Left ventricle myocardium inferior (tissue), 1 donor: ENCODE measurements at regions not wholly inside any gene's neighbourhood (a gene's known extent, or its start where the extent isn't known, plus 50 kb on each side); places are given as distances from the start of the nearest gene placed in this dataset.
"Not testable (repeated sequence)": the region's sequence is repeated elsewhere in the genome, so short reads cannot be mapped to it uniquely, and the experiment has no call there.

Experiments
- DNase-seq: peaks from one replicate; pipeline ENCODE4 v3.0.0-alpha.2; 2020
- H3K27ac ChIP-seq: fragments of 200-600 bp; replicated peaks from 2 replicates; pipeline ENCODE4 v1.8.0; 2021
- H3K27me3 ChIP-seq: fragments of 200-600 bp; 2 replicates; pipeline ENCODE4 v1.8.0; 2021; ENCODE audit warnings: low read depth
- H3K36me3 ChIP-seq: fragments of 200-600 bp; 2 replicates; pipeline ENCODE4 v1.8.0; 2021
- H3K4me1 ChIP-seq: fragments of 200-600 bp; 2 replicates; pipeline ENCODE4 v1.8.0; 2021
- H3K4me3 ChIP-seq: fragments of 200-600 bp; 2 replicates; pipeline ENCODE4 v1.8.0; 2021; ENCODE audit warnings: mild to moderate bottlenecking, moderate library complexity
- H3K9me3 ChIP-seq: fragments of 200-600 bp; replicated peaks from 2 replicates; pipeline ENCODE4 v1.8.0; 2021
- intact Hi-C: fragments of 100-400 bp; cut with micrococcal nuclease; formaldehyde crosslinking; loops from one replicate; pipeline ENCODE4 v1.11.0; 2022
- TF ChIP-seq, protein P1 (sequence below): fragments of 200-600 bp; IDR thresholded peaks from 2 replicates; pipeline ENCODE4 v1.8.0; 2021; ENCODE audit warnings: antibody characterized with exemption, mild to moderate bottlenecking, borderline replicate concordance
- donor health status: DM: no; HTN: yes; CAD: no; lungs with severe emphysema.

DNA sequence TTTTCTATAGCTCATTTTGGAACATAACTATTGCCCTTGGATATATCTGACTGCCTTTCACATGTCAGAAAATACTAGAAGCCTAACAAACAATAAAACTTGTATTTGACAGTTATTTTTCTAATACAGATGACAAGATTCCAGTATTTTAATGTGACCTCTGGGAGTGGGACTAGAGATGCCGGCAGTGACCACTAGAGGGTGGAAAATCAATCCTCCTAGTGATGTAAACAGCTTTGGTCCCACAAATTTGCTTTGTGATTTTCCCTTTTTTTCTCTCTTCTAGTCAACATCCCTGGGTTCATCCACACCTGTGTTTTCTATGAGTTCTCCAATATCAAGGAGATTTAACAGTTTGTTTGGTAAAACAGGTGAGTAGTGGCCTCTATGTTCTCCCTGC lies 615.1 kb downstream of the SPATA31A6 start:
- intact Hi-C loops, H3K27ac ChIP-seq, H3K4me1 ChIP-seq, H3K4me3 ChIP-seq, H3K36me3 ChIP-seq, H3K27me3 ChIP-seq, DNase-seq, H3K9me3 ChIP-seq: not testable (repeated sequence)
- TF ChIP-seq, protein P1, sequence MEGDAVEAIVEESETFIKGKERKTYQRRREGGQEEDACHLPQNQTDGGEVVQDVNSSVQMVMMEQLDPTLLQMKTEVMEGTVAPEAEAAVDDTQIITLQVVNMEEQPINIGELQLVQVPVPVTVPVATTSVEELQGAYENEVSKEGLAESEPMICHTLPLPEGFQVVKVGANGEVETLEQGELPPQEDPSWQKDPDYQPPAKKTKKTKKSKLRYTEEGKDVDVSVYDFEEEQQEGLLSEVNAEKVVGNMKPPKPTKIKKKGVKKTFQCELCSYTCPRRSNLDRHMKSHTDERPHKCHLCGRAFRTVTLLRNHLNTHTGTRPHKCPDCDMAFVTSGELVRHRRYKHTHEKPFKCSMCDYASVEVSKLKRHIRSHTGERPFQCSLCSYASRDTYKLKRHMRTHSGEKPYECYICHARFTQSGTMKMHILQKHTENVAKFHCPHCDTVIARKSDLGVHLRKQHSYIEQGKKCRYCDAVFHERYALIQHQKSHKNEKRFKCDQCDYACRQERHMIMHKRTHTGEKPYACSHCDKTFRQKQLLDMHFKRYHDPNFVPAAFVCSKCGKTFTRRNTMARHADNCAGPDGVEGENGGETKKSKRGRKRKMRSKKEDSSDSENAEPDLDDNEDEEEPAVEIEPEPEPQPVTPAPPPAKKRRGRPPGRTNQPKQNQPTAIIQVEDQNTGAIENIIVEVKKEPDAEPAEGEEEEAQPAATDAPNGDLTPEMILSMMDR = peak; percentile 51

DNA sequence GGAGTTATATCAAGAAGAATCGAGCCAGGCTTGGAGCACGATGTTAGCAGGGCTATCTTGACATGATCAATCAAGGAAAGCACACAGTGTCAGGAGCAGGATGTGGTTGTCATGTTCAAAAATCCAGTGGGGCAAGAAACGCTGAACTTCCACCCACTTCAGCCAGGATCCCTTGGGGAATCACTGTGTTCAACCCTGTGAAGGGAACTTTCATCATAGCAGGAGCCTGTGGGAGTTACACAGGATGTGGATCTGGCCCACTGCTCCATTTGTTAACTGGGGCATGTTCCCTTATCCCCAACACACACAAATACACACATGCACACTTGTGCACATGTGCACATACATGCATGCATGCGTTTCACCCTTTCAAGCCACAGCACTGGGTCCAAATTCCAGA lies 619.3 kb downstream of the SPATA31A6 start:
- DNase-seq, intact Hi-C loops, H3K27ac ChIP-seq, H3K36me3 ChIP-seq, H3K4me1 ChIP-seq, H3K4me3 ChIP-seq, H3K9me3 ChIP-seq, H3K27me3 ChIP-seq: not testable (repeated sequence)

DNA sequence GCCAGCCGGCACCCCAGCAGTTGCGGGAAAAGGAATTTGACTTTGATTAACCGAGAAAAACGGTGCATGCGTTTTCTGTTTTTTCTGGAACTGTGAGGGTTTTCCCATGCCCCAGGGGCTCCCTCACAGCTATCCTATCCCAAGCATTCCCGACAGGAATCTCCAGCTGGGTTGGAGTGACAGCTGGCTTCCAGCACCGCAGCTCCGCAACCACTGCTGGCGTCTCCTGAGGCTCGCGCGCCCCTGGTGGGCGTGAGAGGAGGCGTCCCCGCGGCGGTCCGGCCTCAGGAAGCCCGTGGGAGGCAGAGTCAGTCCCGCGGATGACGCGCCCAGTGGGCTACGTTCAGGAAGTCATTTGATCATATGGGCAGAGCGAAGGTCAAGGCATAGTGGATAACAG lies 623.2 kb downstream of the SPATA31A6 start:
- H3K4me3 ChIP-seq, H3K9me3 ChIP-seq, intact Hi-C loops, H3K27me3 ChIP-seq, H3K36me3 ChIP-seq, H3K4me1 ChIP-seq, DNase-seq, H3K27ac ChIP-seq: not testable (repeated sequence)
- TF ChIP-seq, protein P1 = peak; percentile 33

DNA sequence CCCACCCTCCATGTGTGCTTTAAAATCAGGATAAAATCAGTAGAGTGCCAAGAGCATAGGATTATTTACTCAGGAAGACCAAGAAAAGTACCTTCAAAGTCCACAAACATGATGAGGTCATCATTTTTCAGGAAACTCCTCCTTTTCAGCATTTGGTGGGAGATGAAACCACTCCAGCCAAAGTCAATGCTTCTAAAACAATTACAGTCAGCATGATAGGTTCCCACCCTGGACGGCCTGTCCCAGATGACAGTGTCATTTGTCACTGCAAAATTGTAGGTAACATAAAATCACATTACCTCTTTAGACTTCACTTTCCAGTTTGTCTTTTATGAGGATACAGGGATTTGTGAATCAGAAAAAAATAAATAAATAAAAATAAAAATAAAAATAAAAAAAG lies 638.0 kb downstream of the SPATA31A6 start:
- H3K36me3 ChIP-seq, DNase-seq, H3K27ac ChIP-seq, H3K9me3 ChIP-seq, intact Hi-C loops, H3K4me3 ChIP-seq, H3K27me3 ChIP-seq, H3K4me1 ChIP-seq: not testable (repeated sequence)

DNA sequence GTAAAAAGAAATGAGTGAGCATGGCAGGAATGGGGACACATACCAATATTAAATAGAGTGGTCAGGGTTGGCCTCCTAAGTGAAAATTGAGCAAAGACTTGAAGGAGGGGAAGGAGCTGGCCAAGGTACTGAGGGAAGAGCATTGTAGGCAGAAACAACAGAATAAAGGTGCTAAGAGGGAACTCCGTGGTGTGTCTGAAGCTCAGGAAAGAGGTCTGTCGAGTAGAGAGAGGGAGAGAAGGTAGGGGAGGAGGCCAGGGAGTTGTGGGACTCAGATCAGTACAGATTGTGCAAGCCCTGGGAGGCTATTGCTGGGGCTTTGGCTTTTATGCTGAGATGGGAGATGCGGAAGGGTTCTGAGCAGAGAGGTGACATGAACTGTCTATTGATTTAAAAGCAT lies 664.7 kb downstream of the SPATA31A6 start:
- H3K36me3 ChIP-seq, H3K9me3 ChIP-seq, DNase-seq, H3K27ac ChIP-seq, intact Hi-C loops, H3K4me3 ChIP-seq, H3K4me1 ChIP-seq: not testable (repeated sequence)
- peaks cover 16% of the 10 kb centered on the region for H3K27me3 ChIP-seq

DNA sequence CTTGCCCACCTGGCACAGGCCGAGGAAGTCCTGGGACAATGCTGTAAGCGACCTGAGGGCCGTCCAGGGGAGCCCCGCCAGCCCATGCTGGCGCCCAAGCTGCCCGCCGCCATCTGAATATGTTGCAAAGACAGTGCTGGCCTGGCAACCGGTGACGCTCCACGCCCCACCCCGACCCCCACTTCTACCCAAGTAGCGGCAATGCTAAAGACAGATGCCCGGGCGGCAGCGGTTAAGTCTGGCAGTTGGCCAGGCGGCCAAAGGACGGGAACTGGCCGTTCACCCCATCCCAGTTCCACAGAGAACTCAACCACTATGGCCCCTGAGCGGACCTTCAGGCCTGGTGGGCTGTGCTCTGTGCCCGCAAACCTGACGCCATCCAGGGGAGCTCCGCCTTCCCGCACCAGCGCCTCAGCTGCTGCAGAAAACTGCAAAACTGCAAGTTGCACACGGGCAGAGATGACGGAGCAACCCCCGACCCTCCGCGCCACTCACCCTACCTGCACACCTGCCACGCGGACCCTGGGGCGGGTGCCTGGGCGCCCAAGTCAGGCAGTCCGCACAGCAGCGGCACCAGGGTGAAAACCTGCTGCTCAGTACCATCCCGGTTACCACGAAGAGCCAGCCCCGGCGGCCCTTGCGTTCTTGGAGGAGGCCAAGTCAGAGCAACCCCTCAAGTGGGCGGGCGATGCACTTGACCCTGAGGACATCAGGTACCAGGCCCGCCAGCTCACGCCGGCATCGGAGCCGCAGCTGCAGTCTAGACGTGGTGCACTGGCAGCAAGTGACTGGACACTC lies 667.6 kb downstream of the SPATA31A6 start:
- Histone ChIP-seq H3K27me3 (peaks cover 16% of the 10 kb centered on the region), H3K4me3 (peak overlapping the region; percentile 60)
- H3K4me1 ChIP-seq, H3K27ac ChIP-seq, H3K36me3 ChIP-seq, H3K9me3 ChIP-seq, intact Hi-C loops, DNase-seq: not testable (repeated sequence)

DNA sequence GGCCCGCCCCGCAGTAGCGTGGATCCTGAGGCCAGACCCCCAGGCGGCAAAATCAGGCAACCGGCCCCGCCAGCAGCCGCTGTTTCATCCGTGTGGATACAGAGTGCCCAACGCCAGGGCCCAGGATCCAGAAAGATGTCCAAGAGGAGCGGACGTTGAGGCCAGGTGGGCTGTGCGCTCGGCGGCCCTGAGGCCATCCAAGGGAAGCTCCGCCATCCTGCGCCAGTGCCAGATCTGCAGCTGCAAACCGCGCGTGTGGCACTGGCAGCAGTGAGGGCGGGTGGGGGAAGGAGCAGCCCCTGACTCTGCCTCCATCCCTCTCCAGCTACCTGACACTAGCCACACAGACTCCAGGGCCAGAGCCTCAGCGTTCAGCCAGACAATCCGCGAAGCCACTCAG lies 668.2 kb downstream of the SPATA31A6 start:
- Histone ChIP-seq H3K27me3 (peaks cover 16% of the 10 kb centered on the region), H3K4me3 (peak overlapping the region; percentile 60)
- H3K9me3 ChIP-seq, H3K27ac ChIP-seq, DNase-seq, H3K4me1 ChIP-seq, H3K36me3 ChIP-seq, intact Hi-C loops: not testable (repeated sequence)

DNA sequence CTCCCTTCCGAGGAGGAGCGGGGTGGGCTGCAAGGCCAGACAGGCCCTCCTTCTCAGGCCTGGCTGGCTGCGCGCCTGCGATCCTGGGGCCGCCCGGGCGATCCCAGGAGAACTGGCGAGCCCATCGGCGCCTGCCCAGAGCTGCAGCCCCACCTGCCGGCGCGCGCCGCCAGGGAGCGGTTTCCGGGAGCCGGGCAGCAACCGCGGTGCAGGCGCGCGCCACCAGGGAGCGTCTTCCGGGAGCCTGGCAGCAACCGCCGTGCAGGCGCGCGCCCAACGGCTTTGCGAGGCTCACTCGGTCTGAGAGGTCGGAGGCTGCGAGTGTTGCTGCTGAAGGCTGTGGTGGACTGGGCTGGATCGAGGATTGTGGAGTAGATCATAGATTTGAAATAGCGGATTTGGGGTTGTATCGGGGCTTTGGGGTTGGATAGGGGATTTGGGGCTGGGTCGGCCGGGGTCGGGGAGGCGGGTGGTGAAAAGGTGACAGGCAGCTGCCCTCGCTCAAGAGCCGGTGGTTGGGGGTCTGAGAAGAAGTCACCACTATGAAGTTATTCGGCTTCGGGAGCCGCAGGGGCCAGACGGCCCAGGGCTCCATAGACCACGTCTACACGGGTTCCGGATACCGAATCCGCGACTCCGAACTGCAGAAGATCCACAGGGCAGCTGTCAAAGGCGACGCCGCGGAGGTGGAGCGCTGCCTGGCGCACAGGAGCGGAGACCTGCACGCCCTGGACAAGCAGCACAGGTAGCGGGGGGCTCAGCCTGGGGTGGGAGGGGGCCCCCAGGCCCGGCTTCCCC lies 668.9 kb downstream of the SPATA31A6 start:
- Histone ChIP-seq H3K4me3 (peak overlapping the region; percentile 60), H3K27me3 (peaks cover 16% of the 10 kb centered on the region)
- H3K9me3 ChIP-seq, H3K27ac ChIP-seq, DNase-seq, H3K36me3 ChIP-seq, H3K4me1 ChIP-seq, intact Hi-C loops: not testable (repeated sequence)
- TF ChIP-seq, protein P1 = peak; percentile 50

DNA sequence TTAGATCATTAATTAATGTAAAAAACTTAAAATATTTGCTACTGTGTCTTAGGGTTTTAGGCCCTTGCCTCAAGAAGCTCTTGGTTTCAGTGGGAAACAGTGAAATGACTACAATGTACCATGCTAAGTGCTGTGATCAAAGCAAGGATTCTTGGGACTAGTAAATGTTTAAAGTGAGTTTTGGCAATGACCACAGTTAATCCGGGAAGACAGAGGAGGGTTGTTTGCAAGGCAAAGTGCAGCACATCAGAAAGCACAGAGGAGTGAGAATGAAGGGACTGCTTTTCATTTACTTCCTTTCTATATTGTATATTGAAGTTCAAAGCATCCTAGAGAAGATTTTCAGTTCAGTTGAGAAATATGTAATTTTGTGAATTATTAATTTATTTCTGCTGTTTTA lies 676.7 kb downstream of the SPATA31A6 start:
- DNase-seq, H3K27me3 ChIP-seq, H3K36me3 ChIP-seq: not testable (repeated sequence)

DNA sequence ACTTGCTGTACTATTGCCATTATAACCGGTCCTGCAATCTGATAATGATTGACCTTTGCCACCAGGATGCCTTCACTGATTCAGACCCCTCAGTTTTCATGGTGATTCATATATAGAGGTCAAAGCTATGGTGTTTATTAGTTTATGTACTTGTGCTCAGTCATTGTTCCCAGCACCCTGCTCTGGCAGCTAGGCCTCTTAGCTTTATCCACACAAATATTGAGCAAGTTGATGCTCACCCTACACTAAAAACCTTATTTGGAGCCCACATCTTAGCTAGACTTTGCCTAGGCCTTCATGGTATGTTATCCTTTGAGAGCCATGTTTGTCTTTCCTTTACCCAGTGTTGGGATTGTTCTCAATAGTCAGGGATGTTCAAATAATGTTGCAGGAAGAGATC lies 679.0 kb downstream of the SPATA31A6 start:
- H3K36me3 ChIP-seq, H3K4me1 ChIP-seq, H3K27ac ChIP-seq, H3K9me3 ChIP-seq, H3K27me3 ChIP-seq, H3K4me3 ChIP-seq, intact Hi-C loops, DNase-seq: not testable (repeated sequence)

More for the DNA sequence above, 676.7 kb downstream of the SPATA31A6 start:
- H3K27ac ChIP-seq, H3K4me1 ChIP-seq, intact Hi-C loops, H3K9me3 ChIP-seq, H3K4me3 ChIP-seq: not testable (repeated sequence)
